Activated CD8-positive, alpha-beta memory T cell treated with anti-CD3 and anti-CD28 coated beads, Interleukin-2, amount 50 U/mL, for 4 hours (primary cell): ENCODE measurements at regions not wholly inside any gene's neighbourhood (a gene's known extent, or its start where the extent isn't known, plus 50 kb on each side); places are given as distances from the start of the nearest gene placed in this dataset.

ENCODE experiments used
- DNase-seq: peaks from one replicate; pipeline ENCODE4 v3.0.0-alpha.2; 2020

DNA sequence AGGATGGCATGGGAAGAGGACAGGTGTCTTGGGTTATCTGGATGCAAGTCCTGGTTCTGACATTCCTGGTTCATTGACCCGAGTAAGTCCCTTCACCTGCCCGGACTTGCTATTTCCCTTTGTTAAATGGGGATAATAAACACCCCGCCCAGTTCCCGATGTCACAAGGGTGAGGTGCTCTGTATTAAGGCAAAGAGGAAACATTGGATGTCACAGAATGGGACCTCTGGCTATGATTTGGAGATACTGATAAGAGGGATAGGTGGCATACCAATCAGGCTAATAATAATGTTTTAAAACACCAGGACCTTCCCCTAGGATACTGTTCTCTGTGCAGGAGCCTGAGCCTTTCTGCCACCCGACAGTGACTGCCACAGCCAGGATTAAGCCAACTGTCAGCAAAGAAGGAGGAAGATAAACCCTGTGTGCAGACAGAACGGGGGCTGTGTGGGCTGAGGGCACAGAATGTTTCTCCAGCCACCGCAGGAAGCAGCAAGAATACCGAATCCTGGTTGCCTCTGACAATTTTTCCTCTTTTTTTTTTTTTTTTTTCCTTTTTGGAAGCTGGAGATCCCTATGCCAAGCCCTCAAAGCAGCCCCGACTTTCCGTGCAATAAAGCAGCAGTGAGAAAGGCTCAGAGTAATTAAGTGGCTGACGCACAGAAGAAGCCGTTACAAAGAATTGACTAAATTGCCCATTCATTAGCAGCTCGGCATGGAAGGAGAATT lies 336.6 kb downstream of the SMAD2 start:
- DNase-seq = no peak

- no peak for DNase-seq
Observed at GRCh38 chr18:47591429-47591828, 339.0 kb downstream of the SMAD2 start.

DNA sequence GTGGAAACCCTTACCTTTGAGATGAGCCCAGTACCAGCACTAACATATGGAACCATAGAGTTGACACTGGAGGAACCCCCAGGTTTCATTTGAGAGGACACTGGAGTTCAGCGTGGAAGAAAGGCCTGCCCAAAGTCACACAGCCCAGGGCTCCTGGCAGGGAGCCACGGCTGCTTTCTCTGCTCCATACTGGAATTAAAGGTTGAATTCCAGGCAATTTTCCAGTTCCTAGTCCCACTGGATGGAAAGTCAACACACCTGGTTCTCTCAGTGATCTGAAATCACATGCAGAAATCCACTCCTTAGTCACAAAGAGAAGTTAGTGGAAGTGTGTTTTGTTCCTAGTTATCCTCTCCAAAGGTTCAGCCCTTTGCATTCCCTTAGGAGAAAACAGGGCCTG lies 336.1 kb upstream of the SKOR2 start:
- DNase-seq = no peak

DNA sequence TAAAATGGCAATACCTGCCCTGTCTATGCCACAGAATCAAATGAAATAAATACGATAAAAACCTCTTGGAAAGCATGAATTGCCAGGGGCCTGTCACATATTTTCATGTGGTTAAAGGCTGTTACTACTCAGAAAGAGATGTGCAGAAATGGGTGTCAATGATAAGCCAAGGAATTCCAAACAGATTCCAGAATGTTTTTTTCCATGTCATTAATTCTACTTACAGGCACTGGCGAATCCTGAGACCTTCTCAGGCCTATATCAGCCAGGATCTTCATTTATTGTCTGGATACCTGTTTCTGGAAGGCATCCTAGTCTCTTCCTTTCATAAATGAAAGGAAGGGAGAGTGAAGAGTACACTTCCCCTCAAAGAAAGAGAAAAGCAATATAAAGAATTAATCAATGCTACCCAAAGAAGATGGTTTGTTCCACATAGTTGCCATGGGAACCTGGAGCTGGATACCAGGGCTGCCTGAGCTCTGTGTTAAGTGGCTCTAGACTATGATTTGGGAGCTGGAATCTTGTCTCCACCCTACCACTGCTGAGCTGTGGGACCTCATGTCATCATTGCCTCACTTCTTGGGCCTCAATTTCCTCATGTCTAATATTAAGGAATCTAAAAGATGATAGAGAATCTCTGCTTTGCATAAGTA lies 335.1 kb upstream of the SKOR2 start:
- DNase-seq = no peak

DNA sequence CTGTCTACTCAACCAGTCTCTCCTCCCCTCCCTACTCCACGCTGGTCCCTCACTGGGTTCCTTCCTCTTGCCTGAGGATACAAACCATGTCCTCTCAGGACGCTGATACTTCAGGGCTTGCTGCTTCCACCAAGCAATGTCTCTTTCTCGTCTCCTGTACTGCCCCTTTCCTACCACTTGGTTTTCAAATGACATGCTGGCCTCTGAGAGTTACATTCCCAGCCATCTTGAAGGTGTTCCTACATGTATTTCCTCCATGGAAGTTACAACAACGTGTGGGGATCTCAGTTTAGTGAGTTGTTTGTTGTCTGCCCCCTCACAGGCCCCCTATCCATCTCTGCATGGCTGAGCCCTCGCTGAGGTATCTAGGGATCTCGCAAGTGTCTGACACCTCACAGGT lies 334.5 kb upstream of the SKOR2 start:
- no peak for DNase-seq

GRCh38 chr18:47585136-47585535 lies 333.7 kb upstream of the SKOR2 start:
- DNase-seq = no peak

DNA sequence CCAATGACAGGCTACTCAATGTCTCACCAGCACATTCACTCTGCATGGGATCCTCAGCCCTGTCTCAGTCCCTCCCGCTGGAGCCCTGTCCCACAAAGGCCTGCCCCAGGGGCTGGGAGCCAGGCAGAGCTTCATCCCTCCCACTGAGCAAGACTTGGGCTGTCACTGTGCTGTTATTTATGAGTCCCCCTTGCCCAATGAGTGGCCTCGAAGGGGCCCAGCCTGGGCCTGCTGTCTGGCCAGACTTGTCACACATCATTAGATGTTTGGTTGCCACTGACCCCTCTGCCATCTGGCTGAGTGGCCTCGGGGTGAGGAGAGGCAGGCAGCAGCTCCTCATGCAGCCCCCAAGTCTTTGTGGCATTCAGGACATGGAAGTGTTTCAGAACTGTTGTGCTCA lies 330.6 kb upstream of the SKOR2 start:
- no peak for DNase-seq

GRCh38 chr18:47577520-47577919 lies 326.1 kb upstream of the SKOR2 start:
- DNase-seq = no peak

- DNase-seq = no peak
Observed at GRCh38 chr18:47574966-47575365, 323.5 kb upstream of the SKOR2 start.

GRCh38 chr18:47571957-47572356 lies 320.5 kb upstream of the SKOR2 start:
- DNase-seq = no peak

- no peak for DNase-seq
Observed at GRCh38 chr18:47566809-47567208, 315.3 kb upstream of the SKOR2 start.

DNA sequence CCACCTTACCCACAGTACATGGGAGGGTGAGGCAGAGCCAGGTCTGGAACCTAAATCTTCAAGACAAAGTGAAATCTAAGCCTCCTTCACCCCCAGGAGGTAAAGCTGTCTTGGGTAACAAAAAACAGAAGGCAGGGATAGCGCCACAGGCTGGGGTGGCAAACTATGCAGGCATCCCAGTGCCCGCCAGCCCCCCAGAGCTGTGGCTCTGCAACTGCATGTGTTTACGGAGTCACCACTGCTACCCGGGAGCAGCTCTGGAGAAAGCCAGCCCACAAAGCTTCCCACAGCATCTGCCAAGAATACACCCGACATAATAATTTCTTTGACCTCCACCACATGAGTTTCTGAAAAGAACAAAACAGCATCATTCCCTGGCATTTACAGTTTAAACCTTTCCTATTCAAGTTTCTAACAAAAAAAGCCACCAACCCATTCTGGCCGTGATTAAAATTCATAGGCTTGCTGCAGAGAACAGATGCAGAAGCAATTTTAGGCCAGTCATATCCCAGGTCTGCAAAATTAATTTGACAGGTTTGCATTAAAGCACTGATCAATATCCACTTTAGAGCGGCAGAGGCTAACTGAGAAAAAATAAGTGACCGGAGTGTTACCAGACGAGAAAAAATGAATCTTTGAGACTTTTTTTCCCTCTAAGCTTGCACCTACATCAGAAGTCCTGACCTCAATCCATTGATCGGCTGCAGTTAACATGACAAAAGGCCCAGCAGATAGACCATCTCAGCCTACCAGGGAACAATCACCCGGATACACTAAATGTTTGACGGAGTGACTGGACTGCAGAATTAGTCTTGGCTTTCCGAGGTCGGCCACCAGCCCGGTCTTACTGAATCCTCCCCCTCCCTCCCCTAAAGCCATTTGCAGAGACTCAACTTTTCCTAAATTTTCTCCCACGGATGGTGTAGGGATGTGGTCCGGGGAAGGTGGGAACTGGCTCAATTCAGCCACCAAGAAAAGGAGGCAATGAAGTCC lies 309.6 kb upstream of the SKOR2 start:
- DNase-seq = no peak

DNA sequence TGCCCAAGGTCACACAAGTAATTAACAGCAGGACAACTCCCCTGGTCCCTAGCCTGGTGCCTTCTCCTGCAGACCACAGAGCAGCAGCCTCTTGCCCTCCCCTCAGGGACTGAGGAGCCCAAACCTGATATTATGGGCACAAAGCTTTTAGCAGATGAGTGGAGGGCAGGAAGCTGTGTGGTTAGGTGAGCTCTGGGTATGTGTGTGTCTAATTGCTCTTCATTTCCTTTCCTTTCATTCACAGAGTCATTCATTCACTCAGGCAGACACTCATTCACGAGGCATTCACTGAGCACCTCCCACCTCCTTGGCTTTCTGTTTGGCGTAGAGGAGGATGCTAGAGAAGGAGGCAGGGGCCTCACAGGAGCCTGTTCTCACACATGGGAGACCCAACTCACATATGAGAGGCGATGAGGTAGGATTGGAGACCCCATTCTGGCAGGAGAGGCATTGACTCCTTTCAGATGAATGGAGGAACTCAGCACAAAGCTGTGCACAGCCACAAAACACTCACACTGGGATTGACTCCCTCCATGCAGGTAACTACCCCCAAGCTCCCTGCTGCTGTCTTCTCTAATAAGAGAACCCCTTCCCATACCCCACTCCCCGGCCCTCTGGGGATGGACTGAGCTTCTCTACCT lies 306.8 kb upstream of the SKOR2 start:
- no peak for DNase-seq

DNA sequence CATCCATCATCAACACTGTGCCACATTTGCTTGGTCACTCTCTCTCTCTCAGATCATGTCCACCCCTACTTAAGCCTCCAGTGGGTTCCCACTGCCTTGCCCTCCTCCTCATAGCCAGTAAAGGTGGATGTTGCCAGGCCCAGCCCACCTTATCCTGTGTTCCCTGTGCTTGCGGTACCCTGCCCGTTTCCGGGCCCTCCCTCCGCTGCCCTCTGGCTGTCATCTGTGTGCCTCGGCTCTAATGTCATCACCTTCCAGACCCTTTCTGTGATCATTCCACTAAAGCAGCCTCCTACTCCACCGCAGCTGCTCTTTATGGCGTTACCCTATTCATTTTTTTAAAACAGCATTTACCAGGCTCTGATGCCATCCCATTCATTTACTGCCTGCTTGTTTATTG lies 305.7 kb upstream of the SKOR2 start:
- DNase-seq = no peak

GRCh38 chr18:47552783-47553182 lies 301.3 kb upstream of the SKOR2 start:
- no peak for DNase-seq

DNA sequence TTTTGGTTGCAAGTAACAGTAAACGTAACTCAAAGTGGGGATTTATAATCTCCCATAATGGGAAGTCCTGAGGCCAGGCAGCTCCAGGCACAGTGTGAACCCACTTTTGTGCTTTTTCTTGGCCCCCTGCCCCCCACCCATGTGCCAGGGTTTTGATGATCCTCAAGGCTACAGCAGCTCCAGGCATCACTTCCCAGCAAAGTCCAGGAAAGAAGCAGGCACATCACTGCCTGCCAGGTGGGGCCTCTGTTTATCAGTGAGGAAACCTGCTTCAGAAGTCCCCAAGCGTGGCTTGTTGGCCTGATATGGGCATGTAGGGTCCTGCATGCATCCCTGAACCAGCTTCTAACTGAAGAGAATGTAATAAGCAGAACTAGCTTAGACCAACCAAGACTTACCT lies 299.2 kb upstream of the SKOR2 start:
- no peak for DNase-seq

DNA sequence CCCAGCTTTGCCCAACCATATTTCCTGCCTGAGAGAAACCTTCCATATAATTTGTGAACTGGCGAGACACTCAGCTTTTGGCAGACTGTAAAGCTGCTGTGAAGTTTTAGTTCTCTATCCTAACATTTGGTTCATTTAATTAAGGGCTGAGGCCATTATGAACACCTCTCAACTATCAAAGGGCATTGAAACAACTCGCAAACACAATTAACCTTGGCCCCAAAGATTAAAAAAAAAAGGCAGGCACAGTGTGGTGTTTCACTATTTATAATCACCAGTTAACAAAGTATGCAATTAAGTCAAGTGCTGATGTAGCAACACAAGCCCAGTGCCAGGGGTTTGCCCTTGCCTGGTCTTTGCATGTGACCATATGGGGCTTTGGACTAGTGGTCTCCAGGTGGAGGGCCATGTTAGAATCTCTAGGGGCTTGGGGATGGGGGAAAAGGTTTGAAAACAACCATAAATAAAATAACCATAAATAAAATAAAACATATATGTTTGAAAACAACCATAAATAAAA lies 297.6 kb upstream of the SKOR2 start:
- no peak for DNase-seq

GRCh38 chr18:47547539-47548202 lies 296.2 kb upstream of the SKOR2 start:
- DNase-seq = no peak

DNA sequence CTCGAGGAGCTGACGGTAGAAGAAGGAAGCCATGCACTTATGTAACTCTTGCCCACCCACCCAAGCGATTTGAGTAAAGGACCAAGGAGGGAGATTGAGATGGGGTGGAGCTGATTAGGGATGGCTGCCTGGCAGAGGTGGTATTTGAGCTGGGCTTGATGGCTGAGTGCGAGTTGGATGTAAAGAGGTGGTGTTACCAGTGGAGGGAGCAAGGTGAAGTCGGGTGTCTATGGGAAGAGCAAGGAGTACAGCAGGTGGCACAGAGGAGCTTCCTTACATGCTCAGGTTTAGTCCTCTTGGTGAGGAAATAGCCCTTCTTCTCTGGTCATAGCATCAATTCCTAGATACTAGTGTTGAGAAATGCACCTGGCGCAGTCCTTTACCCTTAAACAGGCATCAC lies 294.2 kb upstream of the SKOR2 start:
- no peak for DNase-seq

DNA sequence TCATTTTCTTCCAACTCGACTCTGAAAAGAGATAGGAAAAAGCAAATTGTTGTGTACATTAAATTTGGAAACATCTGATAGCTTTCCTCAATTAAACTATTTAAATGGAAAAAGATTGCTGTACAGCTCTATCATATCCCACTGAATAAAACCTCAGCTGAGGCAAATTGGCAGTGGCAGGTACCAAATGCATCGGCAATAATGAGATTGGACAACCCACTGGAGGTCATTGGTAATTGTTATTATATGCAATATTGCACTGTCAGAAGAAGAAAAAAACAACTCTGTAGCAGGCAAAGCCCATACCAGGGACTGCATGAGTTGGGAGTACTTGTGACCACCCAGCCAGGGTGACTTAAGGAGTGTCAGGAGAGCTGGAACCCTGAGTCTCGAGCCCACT lies 291.6 kb upstream of the SKOR2 start:
- DNase-seq = no peak

- no peak for DNase-seq
Observed at GRCh38 chr18:47542551-47542950, 291.1 kb upstream of the SKOR2 start.

GRCh38 chr18:47531717-47532116 lies 280.3 kb upstream of the SKOR2 start:
- DNase-seq = no peak
